Stomach (tissue), 8 donors: ENCODE measurements at regions not wholly inside any gene's neighbourhood (a gene's known extent, or its start where the extent isn't known, plus 50 kb on each side); places are given as distances from the start of the nearest gene placed in this dataset.

ENCODE experiments used
- DNase-seq, 2 donors: peaks; one replicate each; pipeline versions ENCODE4 v3.0.0 to v3.0.0-alpha.2; 2013 to 2019
- H3K27ac ChIP-seq, 5 donors: fragments of 200-600 bp in 4 of 5; sonication (generic) in 4 of 5; one replicate each; pipeline ENCODE4 v1.5.1; 2013 to 2019; ENCODE audit warnings: mild to moderate bottlenecking in 1 of 5, moderate library complexity in 1 of 5
- H3K27me3 ChIP-seq, 3 donors: fragments of 200-600 bp; sonication (generic); one replicate each; pipeline ENCODE4 v1.5.1; 2017 to 2019; ENCODE audit warnings: mixed run types in 1 of 3
- H3K36me3 ChIP-seq, 4 donors: fragments of 200-600 bp; sonication (generic); 1 replicate in 3 of 4; 2 replicates in 1 of 4; pipeline ENCODE4 v1.5.1; 2016 to 2019
- H3K4me1 ChIP-seq, 4 donors: fragments of 200-600 bp; sonication (generic); one replicate each; pipeline ENCODE4 v1.5.1; 2016 to 2019
- H3K4me3 ChIP-seq, 4 donors: fragments of 200-600 bp; sonication (generic) in 3 of 4; one replicate each; pipeline ENCODE4 v1.5.1; 2016 to 2019; ENCODE audit warnings: mild to moderate bottlenecking in 1 of 4
- H3K9me3 ChIP-seq, 4 donors: fragments of 200-600 bp; sonication (generic); one replicate each; pipeline ENCODE4 v1.5.1; 2016 to 2019
- EP300 ChIP-seq: sonication (generic); formaldehyde crosslinking; IDR thresholded peaks from one replicate; pipeline ENCODE4 v1.6.1; 2017; ENCODE audit warnings: antibody characterized with exemption
- POLR2A ChIP-seq, 4 donors: fragments of 450-650 bp; IDR thresholded peaks; one replicate each; pipeline ENCODE4 v1.6.1; 2016; ENCODE audit warnings: antibody characterized with exemption in 4 of 4, control low read depth in 2 of 4, mild to moderate bottlenecking in 1 of 4, moderate library complexity in 1 of 4
- POLR2AphosphoS5 ChIP-seq, 3 donors: sonication (generic); formaldehyde crosslinking; IDR thresholded peaks; one replicate each; pipeline ENCODE4 v1.6.1; 2016; ENCODE audit warnings: antibody characterized with exemption in 3 of 3
- whole genome bisulfite sequencing, 5 donors: extraction: QIAGEN DNeasy Blood & Tissue Kit in 3 of 5; methylation state at CpG; one replicate each; pipeline versions ENCODE4 v1.1.5 to v1.1.7; 2013 to 2018; 5-methylcytosine and 5-hydroxymethylcytosine counted together
- intact Hi-C: fragments of 100-400 bp; cut with DNase I; formaldehyde crosslinking; loops from one replicate; pipeline ENCODE4 v1.15.1; 2023; ENCODE audit warnings: low total_unique reads
- small RNA-seq, 4 donors: library from RNA; depleted of rRNA; stranded (forward); fragments of <200 nt; gene quantifications; one replicate each; pipeline ENCODE3, GENCODE V24; 2016
- TF ChIP-seq, protein P1 (sequence below), 7 experiments: fragments of 450-650 bp in 4 of 7; fragments of 200-600 bp in 3 of 7; sonication (generic) in 3 of 7; IDR thresholded peaks; one replicate each; pipeline ENCODE4 v1.5.1; 2016 to 2019; ENCODE audit warnings: antibody characterized with exemption in 7 of 7, control low read depth in 2 of 7, mild to moderate bottlenecking in 1 of 7
- donor health status: healthy with polysubstance abuse.
- donor health status: Bipolar disorder and iron deficiency.
- donor health status: healthy.

DNA sequence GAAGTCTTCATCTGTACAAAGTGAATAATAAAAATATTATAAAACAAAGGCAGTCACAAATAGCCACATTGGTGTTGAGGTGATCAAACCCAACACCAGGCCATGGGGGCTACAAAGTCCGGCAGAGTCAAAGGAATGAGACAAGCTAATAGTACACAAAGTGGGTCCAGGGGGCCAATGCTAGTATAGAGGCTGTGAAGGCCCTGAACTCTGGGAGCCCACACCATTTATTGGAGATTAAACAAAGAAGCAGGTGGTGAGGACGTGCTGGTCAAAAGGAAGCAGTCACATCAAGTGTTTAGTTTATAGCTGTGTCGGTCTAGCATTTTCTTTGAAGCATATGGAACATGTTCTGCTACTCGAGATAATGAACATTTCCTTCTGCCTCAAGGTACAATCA lies 58.6 kb upstream of the CCT8L2 start:
- no peak for TF ChIP-seq POLR2A (IDR thresholded peaks at IDR 0.05)
- TF ChIP-seq, protein P1, sequence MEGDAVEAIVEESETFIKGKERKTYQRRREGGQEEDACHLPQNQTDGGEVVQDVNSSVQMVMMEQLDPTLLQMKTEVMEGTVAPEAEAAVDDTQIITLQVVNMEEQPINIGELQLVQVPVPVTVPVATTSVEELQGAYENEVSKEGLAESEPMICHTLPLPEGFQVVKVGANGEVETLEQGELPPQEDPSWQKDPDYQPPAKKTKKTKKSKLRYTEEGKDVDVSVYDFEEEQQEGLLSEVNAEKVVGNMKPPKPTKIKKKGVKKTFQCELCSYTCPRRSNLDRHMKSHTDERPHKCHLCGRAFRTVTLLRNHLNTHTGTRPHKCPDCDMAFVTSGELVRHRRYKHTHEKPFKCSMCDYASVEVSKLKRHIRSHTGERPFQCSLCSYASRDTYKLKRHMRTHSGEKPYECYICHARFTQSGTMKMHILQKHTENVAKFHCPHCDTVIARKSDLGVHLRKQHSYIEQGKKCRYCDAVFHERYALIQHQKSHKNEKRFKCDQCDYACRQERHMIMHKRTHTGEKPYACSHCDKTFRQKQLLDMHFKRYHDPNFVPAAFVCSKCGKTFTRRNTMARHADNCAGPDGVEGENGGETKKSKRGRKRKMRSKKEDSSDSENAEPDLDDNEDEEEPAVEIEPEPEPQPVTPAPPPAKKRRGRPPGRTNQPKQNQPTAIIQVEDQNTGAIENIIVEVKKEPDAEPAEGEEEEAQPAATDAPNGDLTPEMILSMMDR (IDR thresholded peaks at IDR 0.05) = no peak
- TF ChIP-seq POLR2AphosphoS5 (IDR thresholded peaks at IDR 0.05) = no peak
- no peak for TF ChIP-seq EP300
- H3K4me3 ChIP-seq = no peak overlapping the region
- intact Hi-C loops = no loop called here
- H3K4me1 ChIP-seq = no peaks in the 10 kb centered on the region
- H3K9me3 ChIP-seq = peaks cover 3 to 47% (median 26%) of the 10 kb centered on the region in 4 donors
- no peak for DNase-seq
- no peaks in the 10 kb centered on the region for H3K27me3 ChIP-seq
- H3K27ac ChIP-seq = no peak overlapping the region
- peaks cover 0 to 37% (median 12%) of the 10 kb centered on the region in 4 donors for H3K36me3 ChIP-seq
- WGBS, 5 donors = 67 to 73% (median 72%) methylated on average over 4 of the region's 4 CpGs

Small RNA genes lying in the stretch of these regions (small RNA-seq; reads per million reads assigned to genes)
- gene PARP4P3 = 0 reads per million in 4 donors
